ENCODE measurements at regions not wholly inside any gene's neighbourhood (a gene's known extent, or its start where the extent isn't known, plus 50 kb on each side); places are given as distances from the start of the nearest gene placed in this dataset.
"Not testable (repeated sequence)": the region's sequence is repeated elsewhere in the genome, so short reads cannot be mapped to it uniquely, and the experiment has no call there.

- DNase-seq (ENCODE audit: low read depth, low spot score): no peak
Measured at GRCh38 chr9:13446286-13446937, 166.9 kb upstream of the MPDZ start.

DNA sequence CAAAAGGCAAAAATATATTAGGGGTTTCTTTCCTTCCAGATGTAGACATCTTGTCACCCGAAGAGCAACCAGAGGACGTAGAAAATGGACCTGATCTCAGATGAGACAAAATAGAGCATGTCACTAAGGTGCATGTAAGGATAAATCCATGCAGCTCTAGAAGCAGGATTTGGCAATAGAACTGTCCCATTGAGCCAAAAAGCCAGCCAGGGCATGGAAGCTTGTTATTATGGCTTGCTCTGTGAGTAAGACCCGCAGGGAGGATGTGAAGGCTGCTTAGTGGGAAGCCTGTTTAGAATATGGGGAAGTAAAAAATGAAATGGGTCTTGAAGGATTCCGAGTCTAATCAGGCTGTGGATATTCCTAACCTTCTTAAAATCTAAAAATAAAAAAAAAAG lies 165.6 kb upstream of the MPDZ start:
- DNase-seq (ENCODE audit: low read depth, low spot score): no peak

DNA sequence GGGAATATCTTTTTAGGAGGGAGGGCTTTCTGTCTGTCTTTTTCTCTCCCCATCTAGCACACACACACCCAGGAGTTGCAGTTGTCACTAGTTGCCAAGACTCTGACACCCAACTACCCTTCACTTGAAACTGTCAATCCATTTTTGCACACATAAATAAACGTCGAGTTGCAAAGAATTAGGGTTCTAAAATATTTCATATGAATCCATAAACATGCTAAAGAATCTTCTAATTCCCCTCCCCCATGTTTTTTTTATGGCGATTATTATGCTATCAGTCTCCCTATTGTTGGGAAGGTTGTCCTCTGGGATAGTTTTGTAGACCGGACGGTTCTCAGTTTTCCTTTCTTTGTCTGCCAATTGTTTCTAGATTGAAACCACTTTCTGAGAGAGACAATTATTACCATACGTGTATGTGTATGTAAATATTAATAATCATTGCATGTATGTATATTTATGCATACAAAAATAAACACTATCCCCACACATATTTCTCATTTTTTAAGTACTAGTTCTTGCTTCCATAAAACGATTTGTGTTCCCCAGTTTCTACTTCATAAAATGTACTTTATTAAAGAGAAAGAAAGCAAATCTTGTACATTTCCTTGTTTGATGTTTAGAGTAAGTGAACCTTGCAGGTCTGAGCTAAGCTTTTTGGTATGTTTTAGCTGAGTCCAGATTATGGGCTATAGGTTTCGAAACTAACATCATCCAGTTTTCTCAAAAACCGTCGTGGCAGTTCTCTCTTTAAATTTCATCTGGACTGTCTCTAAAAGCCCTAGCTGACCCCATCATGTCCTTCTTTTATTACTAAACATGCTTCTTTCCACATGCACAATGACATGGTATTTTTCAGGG lies 165.0 kb upstream of the MPDZ start:
- DNase-seq (ENCODE audit: low read depth, low spot score): no peak

- no peak for DNase-seq (ENCODE audit: low read depth, low spot score)
Measured at GRCh38 chr9:13443346-13444244, 164.1 kb upstream of the MPDZ start.

DNA sequence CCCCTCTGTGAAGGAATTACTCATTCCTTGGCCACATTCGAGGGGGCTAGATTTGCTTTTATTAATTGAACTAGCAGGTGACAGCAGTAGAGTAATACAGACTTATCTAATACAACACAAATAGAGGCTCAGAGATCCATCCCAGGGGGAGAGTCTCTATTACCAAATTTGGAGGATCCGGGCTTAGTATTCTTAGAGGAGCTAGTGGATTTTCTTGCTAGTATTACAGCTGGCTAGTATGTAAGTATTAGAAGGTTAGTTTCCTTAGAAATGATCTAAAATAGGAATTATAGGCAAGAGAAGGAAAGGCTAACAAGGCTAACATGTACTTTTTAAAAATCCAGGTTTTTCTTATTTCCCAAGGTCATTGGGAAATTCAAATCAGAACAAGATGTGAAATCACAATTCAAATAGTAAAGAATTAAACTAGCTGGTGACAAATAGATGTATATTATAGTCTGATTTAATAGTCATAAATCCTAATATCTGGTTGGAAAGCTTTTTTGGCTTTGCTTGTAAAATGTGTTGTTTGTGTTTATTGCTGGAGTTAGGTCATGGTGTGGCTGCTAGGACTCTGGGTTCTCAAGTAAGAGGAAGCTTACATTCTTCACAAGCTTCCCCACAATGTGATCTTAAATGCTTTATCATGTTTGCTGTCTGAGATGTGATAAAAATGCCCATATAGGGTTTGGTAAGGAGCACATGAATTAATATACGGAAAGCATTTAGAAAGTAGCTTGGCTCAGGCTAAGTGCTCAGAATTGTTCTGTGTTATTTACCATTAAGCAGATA lies 160.4 kb upstream of the MPDZ start:
- DNase-seq (ENCODE audit: low read depth, low spot score): no peak

- no peak for DNase-seq (ENCODE audit: low read depth, low spot score)
Measured at GRCh38 chr9:13437866-13438265, 158.4 kb upstream of the MPDZ start.

DNA sequence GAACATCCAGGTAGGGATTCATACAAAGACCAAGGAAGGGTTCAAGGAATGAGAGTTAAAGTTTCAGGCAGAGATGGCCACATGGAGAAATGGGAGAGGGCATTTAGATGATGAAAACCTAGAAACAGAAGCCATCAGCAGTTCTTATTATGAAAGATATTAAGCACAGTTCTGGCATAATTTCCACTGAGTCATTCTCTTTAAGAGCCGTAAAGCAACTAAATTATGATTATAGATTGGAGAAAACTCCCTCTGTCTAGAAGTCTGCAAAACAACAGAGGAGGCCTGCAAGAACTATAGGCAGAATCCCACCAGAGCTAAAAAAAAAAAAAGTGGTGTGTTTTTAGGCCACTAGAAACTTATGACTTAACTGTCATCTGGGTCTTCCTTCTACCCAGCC lies 157.1 kb upstream of the MPDZ start:
- no peak for DNase-seq (ENCODE audit: low read depth, low spot score)

DNA sequence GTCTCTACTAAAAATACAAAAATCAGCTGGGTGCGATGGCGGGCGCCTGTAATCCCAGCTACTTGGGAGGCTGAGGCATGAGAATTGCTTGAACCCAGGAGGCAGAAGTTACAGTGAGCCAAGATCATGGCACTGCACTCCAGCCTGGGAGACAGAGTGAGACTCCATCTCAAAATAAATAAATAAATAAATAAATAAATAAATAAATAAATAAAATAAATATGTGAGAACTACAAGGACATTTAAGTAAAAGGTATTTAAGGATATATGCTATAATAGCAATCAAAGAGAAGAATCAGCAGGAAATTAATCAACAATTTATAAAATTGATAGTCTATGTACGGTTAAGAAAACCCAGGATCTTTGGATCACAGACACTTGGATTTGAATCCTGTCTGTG lies 154.0 kb upstream of the MPDZ start:
- DNase-seq (ENCODE audit: low read depth, low spot score): not testable (repeated sequence)

DNA sequence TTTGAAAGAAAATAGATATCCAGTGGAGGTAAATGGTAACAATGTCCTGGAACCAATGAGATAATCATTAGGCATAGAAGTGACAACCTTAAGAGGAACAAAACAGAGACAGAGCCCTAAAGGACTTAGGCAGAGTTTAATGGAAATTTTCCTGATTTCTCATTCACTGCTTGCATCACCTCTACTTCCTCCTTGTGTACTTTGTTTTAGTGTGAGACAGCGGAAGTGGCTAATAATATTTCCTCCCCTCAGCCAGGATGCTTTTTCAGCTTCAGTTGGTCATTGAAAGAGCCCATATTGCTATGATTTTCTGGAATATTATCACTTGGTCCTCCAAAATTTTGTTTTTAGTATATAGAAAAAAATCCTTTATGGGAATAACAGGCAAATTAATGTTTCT lies 153.4 kb upstream of the MPDZ start:
- no peak for DNase-seq (ENCODE audit: low read depth, low spot score)

GRCh38 chr9:13431692-13432091 lies 152.2 kb upstream of the MPDZ start:
- no peak for DNase-seq (ENCODE audit: low read depth, low spot score)

GRCh38 chr9:13431222-13431536 lies 151.7 kb upstream of the MPDZ start:
- DNase-seq (ENCODE audit: low read depth, low spot score): no peak

DNA sequence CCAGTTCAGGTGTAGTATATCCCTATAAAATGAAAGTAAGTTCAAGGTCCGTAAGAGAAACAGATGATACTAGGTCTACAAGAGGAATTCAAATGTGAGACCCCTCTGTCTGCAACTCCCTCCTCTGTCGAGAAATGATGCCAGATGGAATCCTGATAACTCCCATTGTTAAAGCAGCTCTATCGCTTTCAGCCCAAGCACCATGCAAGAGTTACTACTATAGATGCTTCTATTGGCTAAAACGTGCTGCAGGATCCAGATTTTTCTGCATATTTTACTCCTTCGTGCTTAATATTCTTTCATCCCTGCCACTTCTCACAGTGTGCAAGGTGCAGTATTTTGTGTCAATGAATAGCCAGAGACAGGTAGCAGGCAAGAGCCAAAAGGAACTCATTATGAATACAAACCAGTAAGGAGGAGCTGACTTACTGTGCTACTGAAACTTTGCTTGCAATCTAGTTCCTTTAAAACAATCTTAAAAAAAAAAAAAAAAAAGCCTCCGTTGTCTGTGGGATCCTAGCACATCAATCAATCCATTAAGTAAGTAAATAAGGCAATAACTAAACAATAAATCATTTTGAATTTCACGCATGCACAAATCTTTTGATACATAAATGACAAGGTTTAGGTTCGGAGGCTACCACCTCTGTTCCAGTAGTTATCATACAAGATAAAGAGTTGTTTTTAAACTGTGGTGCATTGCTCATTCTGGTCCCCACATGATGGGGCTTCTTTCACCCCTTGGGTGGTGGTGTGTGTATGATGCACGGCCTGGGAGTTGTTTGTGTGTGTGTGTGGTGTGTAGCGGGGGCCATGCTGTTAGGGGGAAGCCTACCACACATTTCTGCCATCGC lies 151.1 kb upstream of the MPDZ start:
- no peak for DNase-seq (ENCODE audit: low read depth, low spot score)

- no peak for DNase-seq (ENCODE audit: low read depth, low spot score)
Measured at GRCh38 chr9:13429301-13430190, 150.1 kb upstream of the MPDZ start.

DNA sequence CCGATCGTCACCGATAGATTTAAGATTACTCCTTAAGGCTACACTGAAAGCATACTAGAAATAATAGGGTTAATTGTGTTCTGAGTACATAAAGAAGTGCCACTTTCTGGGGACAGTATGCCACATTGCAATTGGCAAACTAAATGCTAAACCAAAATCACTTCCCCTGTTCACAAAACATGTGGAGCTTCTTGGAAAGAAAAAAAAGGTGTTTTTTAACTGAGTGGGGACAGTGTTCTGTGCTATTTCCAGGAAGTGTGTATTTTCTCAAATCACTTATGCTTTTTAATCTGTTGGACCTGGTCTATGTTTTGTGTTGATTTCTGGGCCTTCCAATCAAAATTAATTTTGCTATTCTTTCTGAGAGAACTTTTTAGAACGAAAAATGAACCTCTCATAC lies 149.3 kb upstream of the MPDZ start:
- DNase-seq (ENCODE audit: low read depth, low spot score): no peak

DNA sequence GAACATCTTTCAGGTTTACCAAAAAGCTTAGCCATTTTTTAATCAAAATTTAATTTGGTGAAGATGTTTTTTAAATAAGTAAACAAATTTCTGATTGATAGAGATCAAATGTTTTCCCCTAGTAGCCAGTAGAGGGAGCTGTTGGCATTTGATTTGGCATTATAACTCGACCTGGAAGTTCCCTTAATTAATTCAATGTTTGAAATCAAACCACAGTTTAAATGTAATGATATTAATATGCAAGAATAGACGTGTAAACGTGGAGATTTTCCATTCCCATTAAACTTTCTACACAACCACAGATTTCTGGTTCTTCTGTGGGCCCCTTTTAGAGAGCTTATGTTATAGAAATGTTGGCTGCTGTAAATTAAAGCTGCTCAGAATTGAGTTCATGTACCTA lies 148.1 kb upstream of the MPDZ start:
- peak; percentile 12 for DNase-seq (ENCODE audit: low read depth, low spot score)

GRCh38 chr9:13426606-13427005 lies 147.1 kb upstream of the MPDZ start:
- DNase-seq (ENCODE audit: low read depth, low spot score): no peak

DNA sequence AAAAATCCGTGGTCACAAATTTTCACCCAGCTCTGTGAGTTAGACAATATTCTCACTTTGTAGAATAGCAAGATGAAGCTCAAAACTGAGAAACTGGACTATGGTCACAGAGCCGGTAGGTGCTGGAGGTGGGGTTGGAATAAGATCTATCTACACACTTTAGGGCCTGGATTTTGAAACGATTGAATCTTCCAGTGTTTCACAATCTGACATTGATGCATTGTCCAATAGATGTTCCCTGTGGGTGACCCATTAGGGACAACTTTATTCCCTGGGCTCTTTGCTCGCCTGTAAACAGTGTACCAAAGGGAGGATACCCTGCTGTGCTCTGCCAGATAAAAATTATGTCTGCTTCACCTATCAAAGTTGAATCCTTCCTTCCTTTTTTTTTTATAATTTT lies 145.4 kb upstream of the MPDZ start:
- no peak for DNase-seq (ENCODE audit: low read depth, low spot score)

DNA sequence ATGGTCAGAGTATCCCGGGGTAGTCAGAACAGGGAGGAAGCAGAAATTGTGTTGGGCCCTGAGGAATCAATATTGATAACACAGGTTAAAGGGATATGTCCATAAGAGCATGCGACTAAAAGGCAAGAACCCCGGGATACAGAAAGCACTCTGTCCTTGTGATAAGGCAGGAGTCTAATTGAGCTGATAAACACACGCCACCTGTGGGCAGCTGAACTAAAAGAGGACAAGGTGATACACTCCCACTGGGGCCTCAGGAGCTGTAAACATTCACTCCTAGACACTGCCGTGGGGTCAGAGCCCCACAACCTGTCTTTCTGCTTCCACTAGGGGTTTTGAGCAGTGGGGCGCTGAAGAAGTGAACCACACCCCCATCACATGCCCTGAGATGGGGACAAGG lies 144.7 kb upstream of the MPDZ start:
- DNase-seq (ENCODE audit: low read depth, low spot score): no peak

- DNase-seq (ENCODE audit: low read depth, low spot score): no peak
Measured at GRCh38 chr9:13414349-13414748, 134.9 kb upstream of the MPDZ start.

GRCh38 chr9:13412331-13412730 lies 132.8 kb upstream of the MPDZ start:
- no peak for DNase-seq (ENCODE audit: low read depth, low spot score)
